ENCODE measurements at regions not wholly inside any gene's neighbourhood (a gene's known extent, or its start where the extent isn't known, plus 50 kb on each side); places are given as distances from the start of the nearest gene placed in this dataset.

DNA sequence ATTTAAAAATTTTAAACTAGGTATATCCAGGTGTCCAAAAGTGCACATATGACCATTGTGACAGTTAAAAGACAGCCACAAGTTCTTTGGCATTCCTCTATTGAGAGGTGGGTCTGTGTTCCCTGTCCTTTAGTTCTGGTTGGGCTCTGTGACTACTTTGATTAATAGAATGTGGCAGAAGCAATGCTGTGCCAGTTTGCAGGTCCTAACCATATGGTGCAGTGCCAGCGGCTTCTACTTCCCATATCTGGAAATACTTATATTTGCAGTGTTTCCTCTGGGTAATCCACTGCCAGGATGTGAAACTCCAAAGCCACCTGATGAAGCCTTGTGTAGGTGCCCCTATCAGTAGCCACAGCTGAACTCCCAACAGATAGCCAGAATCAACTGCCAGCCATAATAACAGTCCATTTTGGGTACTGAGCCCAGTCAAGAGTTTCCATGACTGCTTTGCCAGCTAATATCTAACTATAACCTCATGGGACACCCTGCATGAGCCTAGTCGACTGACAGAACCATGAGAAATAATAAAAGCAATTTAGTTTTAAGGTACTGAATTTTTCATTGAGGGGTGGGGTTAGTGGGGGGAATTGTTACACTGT, 361.0 kb upstream of the SEMA6A start:
- TF ChIP-seq, protein P1, sequence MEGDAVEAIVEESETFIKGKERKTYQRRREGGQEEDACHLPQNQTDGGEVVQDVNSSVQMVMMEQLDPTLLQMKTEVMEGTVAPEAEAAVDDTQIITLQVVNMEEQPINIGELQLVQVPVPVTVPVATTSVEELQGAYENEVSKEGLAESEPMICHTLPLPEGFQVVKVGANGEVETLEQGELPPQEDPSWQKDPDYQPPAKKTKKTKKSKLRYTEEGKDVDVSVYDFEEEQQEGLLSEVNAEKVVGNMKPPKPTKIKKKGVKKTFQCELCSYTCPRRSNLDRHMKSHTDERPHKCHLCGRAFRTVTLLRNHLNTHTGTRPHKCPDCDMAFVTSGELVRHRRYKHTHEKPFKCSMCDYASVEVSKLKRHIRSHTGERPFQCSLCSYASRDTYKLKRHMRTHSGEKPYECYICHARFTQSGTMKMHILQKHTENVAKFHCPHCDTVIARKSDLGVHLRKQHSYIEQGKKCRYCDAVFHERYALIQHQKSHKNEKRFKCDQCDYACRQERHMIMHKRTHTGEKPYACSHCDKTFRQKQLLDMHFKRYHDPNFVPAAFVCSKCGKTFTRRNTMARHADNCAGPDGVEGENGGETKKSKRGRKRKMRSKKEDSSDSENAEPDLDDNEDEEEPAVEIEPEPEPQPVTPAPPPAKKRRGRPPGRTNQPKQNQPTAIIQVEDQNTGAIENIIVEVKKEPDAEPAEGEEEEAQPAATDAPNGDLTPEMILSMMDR (conservative IDR thresholded peaks at IDR 0.05; ENCODE audit: low read depth, low read length) = no peak
- no peak for DNase-seq (ENCODE audit: low read depth)
- H3K4me3 ChIP-seq (ENCODE audit: low read length) = no peak overlapping the region

DNA sequence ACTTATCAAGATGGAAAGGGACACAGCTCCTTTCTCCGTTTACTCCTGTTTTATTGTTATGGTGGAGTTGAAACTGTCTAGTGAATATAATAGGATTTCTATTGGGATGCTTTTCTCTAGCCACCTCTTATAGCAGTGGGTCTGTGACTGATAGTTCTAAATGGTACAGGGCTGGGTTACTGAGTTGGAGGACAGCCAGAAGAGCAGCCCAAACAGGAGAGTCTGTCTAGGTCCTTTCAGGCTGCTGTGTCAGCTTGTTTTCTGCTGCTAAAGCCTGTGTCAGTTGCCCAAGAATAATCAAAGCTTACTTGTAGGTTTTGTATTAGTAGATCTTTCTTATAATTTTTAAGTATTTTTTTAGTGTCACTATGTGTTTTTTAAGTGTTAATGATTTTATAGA, 356.0 kb upstream of the SEMA6A start:
- TF ChIP-seq, protein P1 (conservative IDR thresholded peaks at IDR 0.05; ENCODE audit: low read depth, low read length) = no peak
- H3K4me3 ChIP-seq (ENCODE audit: low read length) = no peak overlapping the region
- no peak for DNase-seq (ENCODE audit: low read depth)

DNA sequence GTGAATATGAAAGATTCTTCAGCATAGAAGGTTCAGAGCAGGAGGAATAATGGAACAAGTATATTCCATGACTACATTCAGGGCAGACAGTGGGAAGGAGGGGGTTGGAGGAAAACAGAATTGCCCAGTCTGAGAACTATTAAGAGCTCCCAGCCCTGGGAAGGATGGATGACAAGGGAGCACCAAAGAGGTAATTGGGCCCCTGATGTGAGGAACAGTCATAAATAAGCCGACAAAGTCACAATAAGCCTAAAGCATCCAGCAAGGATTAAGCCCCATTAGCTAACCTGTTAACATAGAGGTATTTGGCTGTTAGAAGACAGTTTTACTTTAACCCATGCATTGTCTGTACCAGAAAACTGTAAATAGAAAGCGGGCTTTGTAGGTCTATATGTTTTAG, 348.7 kb upstream of the SEMA6A start:
- no peak overlapping the region for H3K4me3 ChIP-seq (ENCODE audit: low read length)
- TF ChIP-seq, protein P1 (conservative IDR thresholded peaks at IDR 0.05; ENCODE audit: low read depth, low read length) = no peak
- peak; percentile 11 for DNase-seq (ENCODE audit: low read depth)

DNA sequence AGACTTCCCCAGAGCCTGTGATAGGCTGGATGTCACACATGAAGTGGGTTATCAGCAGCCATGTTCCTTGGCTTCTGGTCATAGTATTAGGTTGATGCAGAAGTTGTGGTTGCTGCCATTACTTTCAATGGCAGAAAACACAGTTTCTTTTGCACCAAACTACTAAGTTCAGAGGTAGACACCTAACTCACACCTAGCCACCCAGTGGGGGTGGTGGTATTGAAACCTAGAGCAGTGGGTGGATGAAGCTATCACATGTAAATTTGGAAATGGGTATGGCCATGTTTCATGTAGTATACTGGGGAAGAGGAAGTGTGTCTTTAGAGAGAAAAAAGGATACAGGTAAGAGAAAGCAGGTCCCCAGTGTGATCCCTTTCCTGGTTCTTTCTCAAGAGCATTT, 347.9 kb upstream of the SEMA6A start:
- DNase-seq (ENCODE audit: low read depth) = no peak
- TF ChIP-seq, protein P1 (conservative IDR thresholded peaks at IDR 0.05; ENCODE audit: low read depth, low read length) = no peak
- no peak overlapping the region for H3K4me3 ChIP-seq (ENCODE audit: low read length)

DNA sequence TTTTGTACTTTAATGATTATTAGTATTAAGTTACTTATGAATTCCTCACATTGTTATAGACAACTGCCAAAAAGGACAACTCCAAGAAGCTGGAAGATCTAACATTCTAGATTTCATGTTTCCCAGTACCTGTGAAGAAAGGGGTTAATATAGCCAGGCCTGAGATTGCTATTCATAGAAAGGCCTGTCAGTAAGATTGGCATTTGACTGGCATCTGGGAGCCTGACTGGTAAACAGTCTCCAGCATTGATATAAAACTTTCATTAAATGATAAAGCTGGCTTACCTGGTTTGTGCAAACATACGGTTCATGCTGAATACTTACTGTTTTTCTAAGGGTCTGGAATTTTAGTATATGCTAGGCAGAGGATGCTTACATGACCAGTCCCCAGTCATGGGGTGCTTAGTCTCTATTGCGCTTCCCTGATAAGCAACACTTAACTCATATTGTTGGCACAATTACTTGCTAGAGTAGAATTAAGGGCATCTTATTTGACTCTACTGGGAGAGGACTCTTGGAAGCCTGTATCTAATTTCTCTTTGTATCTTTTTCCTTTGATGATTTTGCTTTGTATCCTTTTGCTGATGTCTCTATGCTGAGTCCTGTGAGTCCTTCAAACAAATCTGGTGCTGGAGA, 340.4 kb upstream of the SEMA6A start:
- TF ChIP-seq, protein P1 (conservative IDR thresholded peaks at IDR 0.05; ENCODE audit: low read depth, low read length) = no peak
- no peak overlapping the region for H3K4me3 ChIP-seq (ENCODE audit: low read length)
- no peak for DNase-seq (ENCODE audit: low read depth)

DNA sequence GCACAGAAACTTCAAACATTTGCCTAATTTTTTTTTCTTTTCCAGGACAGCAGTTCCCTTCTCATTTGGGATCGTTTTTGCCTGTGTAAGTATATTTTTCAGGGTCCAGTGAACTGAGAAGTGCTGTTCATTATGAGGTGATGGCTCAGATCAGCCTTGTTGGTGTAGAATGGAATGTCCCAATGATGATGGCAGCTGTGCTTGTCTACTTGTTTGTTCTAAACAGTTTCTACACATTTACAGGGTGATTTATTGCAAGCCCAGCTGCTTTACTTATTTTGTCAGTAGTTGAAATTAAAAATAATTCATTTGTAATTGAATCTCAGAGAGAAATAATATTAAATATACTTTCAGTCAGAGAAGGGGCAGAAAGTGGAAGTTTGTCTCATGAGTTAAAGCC, 337.6 kb upstream of the SEMA6A start:
- H3K4me3 ChIP-seq (ENCODE audit: low read length) = no peak overlapping the region
- TF ChIP-seq, protein P1 (conservative IDR thresholded peaks at IDR 0.05; ENCODE audit: low read depth, low read length) = no peak
- no peak for DNase-seq (ENCODE audit: low read depth)

DNA sequence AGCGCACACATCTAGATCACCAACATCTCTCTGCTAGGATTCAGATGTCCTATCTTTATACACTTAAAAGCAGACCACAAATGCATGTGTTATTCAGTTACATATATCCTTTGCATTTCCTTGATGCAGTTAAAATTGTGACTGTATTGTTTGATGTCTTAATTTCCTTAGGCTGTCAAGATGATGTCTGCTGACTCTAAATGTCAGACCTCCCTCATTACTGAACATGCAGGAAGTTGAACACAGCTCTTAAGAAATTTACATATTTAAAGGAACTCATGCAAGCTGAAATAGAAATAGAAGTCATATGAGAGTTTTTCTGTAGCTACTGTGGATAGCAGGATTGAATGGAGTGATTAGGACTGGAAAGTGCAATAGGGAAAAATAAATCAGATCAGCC, 336.5 kb upstream of the SEMA6A start:
- TF ChIP-seq, protein P1 (conservative IDR thresholded peaks at IDR 0.05; ENCODE audit: low read depth, low read length) = no peak
- no peak for DNase-seq (ENCODE audit: low read depth)
- no peak overlapping the region for H3K4me3 ChIP-seq (ENCODE audit: low read length)
